HFFc6 (cell line): ENCODE measurements at regions not wholly inside any gene's neighbourhood (a gene's known extent, or its start where the extent isn't known, plus 50 kb on each side); places are given as distances from the start of the nearest gene placed in this dataset.

Experiments used
- DNase-seq: peaks from one replicate; pipeline ENCODE4 v3.0.0-alpha.2; 2018
- H3K27ac Mint-ChIP-seq: 2 replicates; pipeline ENCODE4 v1.8.0; 2020; ENCODE audit warnings: mild to moderate bottlenecking, mixed read lengths
- H3K27me3 Mint-ChIP-seq: 2 replicates; pipeline ENCODE4 v1.8.0; 2021; ENCODE audit warnings: mild to moderate bottlenecking, moderate library complexity, mixed read lengths; ENCODE audit not compliant: insufficient read depth
- H3K36me3 Mint-ChIP-seq: 2 replicates; pipeline ENCODE4 v1.8.0; 2021; ENCODE audit warnings: low read depth, mixed read lengths
- H3K4me1 Mint-ChIP-seq: 2 replicates; pipeline ENCODE4 v1.8.0; 2020; ENCODE audit warnings: low read depth, mixed read lengths
- H3K4me3 Mint-ChIP-seq: 2 replicates; pipeline ENCODE4 v1.8.0; 2020; ENCODE audit warnings: mild to moderate bottlenecking, moderate library complexity, mixed read lengths
- H3K9me3 Mint-ChIP-seq: 2 replicates; pipeline ENCODE4 v1.8.0; 2020; ENCODE audit warnings: mild to moderate bottlenecking, mixed read lengths
- TF ChIP-seq, protein P1 (sequence below): fragments of 200-600 bp; sonication (generic); IDR thresholded peaks from 2 replicates; pipeline ENCODE4 v1.5.0; 2021; ENCODE audit warnings: antibody characterized with exemption, mild to moderate bottlenecking

GRCh38 chr1:147479864-147480564 lies 61.3 kb upstream of the BCL9 start:
- Mint-ChIP-seq H3K36me3 (no peaks in the 10 kb centered on the region), H3K9me3 (no peaks in the 10 kb centered on the region), H3K4me3 (no peak overlapping the region), H3K27me3 (peaks cover 2% of the 10 kb centered on the region), H3K4me1 (no peaks in the 10 kb centered on the region), H3K27ac (no peak overlapping the region)
- no peak for DNase-seq
- TF ChIP-seq, protein P1, sequence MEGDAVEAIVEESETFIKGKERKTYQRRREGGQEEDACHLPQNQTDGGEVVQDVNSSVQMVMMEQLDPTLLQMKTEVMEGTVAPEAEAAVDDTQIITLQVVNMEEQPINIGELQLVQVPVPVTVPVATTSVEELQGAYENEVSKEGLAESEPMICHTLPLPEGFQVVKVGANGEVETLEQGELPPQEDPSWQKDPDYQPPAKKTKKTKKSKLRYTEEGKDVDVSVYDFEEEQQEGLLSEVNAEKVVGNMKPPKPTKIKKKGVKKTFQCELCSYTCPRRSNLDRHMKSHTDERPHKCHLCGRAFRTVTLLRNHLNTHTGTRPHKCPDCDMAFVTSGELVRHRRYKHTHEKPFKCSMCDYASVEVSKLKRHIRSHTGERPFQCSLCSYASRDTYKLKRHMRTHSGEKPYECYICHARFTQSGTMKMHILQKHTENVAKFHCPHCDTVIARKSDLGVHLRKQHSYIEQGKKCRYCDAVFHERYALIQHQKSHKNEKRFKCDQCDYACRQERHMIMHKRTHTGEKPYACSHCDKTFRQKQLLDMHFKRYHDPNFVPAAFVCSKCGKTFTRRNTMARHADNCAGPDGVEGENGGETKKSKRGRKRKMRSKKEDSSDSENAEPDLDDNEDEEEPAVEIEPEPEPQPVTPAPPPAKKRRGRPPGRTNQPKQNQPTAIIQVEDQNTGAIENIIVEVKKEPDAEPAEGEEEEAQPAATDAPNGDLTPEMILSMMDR: no peak

DNA sequence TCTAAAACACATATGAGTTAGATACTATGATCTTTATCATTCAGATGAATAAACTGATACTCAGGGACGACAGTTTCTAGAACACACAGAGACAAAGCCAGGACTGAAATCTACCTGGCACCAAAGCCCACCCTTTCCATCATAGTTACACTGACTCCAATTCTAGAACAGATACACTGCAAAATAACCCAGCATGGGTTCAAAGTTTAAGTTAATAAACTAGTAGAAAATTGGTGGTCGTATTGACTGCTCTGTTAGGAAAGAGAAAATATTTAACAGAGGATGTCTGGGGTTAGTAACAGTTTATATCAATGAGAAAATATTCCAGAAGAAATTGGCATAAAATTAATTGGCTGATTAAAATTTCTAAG lies 60.8 kb upstream of the BCL9 start:
- Mint-ChIP-seq H3K9me3 (no peaks in the 10 kb centered on the region), H3K4me3 (no peak overlapping the region), H3K27me3 (peaks cover 2% of the 10 kb centered on the region), H3K36me3 (no peaks in the 10 kb centered on the region), H3K4me1 (no peaks in the 10 kb centered on the region), H3K27ac (no peak overlapping the region)
- DNase-seq: no peak
- TF ChIP-seq, protein P1: no peak

DNA sequence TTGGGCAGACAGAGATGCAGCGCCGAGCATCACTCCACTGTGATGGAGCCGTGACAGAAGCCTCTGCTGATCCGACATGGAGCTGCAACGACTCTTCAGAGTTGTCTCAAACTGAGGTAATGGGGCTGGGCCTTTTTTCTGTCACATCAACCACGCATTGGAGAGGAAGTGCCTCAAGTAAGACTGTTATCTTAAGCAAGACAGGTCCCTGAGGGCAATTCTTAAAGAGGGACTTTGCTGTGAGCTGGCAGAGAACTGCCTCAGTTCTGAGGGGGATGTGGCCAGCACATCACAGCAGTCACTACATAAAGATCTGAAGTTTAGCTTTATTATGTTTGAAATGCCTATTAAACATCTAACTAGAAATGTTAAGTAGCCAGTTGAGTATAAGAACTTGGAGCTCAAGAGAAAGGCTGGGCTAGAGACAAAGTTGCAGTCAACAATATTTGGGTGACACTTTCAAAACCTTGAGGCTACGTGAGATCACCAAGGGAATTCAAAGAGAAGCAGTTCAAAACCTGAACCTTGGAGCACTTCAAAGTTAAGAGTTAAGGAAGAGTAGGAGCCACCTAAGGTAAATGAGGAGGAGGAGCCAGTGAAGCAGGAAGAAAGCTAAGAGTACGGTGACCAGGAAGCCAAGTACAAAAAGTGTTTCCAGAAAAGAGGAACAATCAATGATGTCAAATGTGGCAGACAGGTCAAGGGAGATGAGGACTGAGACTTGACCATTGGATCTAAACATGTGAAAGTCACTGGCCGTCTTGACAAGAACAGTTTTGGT lies 54.2 kb upstream of the BCL9 start:
- H3K4me1 Mint-ChIP-seq: no peaks in the 10 kb centered on the region
- DNase-seq: no peak
- H3K4me3 Mint-ChIP-seq: no peak overlapping the region
- TF ChIP-seq, protein P1: no peak
- H3K27ac Mint-ChIP-seq: no peak overlapping the region
- no peaks in the 10 kb centered on the region for H3K36me3 Mint-ChIP-seq
- no peaks in the 10 kb centered on the region for H3K9me3 Mint-ChIP-seq
- H3K27me3 Mint-ChIP-seq: peaks cover 12% of the 10 kb centered on the region; the same call in 1 of the 2 replicates

DNA sequence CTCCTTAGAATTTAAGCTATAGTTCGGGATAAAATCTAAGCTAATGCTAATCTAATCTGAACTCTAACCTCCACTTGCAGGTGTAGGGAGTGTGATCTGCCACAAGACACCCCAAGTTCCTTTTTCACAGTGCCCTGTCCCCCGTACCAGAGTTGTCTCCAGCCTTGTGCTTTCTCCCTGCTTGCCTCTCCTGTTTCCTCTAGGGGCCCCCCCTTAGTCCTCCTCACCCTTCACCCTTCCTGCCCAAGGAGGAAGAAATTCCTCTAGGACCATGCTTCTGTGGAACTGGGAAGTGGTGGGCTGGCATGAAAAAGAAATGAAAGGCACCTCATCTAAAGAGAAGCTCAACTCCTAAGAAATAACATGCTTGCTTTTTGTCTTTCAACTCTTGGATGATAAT lies 50.2 kb upstream of the BCL9 start:
- TF ChIP-seq, protein P1: no peak
- Mint-ChIP-seq H3K36me3 (no peaks in the 10 kb centered on the region), H3K27ac (no peak overlapping the region), H3K4me1 (no peaks in the 10 kb centered on the region), H3K27me3 (peaks cover 13% of the 10 kb centered on the region), H3K9me3 (no peaks in the 10 kb centered on the region), H3K4me3 (no peak overlapping the region)
- DNase-seq: no peak
